Activated naive CD8-positive, alpha-beta T cell (primary cell): ENCODE measurements at regions not wholly inside any gene's neighbourhood (a gene's known extent, or its start where the extent isn't known, plus 50 kb on each side); places are given as distances from the start of the nearest gene placed in this dataset.

ENCODE experiments used
- H3K27ac Mint-ChIP-seq: one replicate; pipeline ENCODE4 v1.8.0; 2021; ENCODE audit warnings: mixed read lengths
- H3K27me3 Mint-ChIP-seq: one replicate; pipeline ENCODE4 v1.8.0; 2021; ENCODE audit warnings: mixed read lengths
- H3K36me3 Mint-ChIP-seq: one replicate; pipeline ENCODE4 v1.8.0; 2021; ENCODE audit warnings: mixed read lengths
- H3K4me1 Mint-ChIP-seq: one replicate; pipeline ENCODE4 v1.8.0; 2021; ENCODE audit warnings: low read depth, mixed read lengths
- H3K4me3 Mint-ChIP-seq: one replicate; pipeline ENCODE4 v1.8.0; 2021; ENCODE audit warnings: mild to moderate bottlenecking, mixed read lengths
- H3K9me3 Mint-ChIP-seq: one replicate; pipeline ENCODE4 v1.8.0; 2021; ENCODE audit warnings: low read depth, mixed read lengths

GRCh38 chr20:58094698-58095097 is 133.8 kb downstream of the ANKRD60 start:
- no peak overlapping the region for H3K27ac Mint-ChIP-seq
- H3K27me3 Mint-ChIP-seq: peaks cover 13% of the 10 kb centered on the region
- no peaks in the 10 kb centered on the region for H3K9me3 Mint-ChIP-seq
- H3K4me1 Mint-ChIP-seq: no peaks in the 10 kb centered on the region
- H3K36me3 Mint-ChIP-seq: no peaks in the 10 kb centered on the region
- H3K4me3 Mint-ChIP-seq: no peak overlapping the region

DNA sequence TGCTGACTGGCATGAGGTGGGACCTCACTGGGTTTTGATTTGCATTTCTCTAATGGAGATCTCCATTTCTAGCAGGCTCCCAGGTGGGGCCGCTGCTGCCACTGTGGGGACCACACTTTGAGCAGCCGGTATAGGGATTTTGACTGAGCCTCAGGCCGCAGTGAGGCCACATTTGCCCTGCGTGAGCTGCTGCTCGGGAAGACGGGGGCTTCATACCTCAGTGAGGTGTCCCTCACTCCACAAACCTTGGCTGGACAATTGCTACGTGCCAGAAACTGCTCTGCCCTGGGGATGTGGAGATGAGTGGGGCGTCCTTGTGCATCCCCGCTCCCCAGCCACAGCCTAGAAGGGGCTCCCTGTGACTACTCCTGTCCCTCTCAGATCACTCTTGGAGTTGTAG is 134.3 kb downstream of the ANKRD60 start:
- H3K27ac Mint-ChIP-seq: no peak overlapping the region
- peaks cover 13% of the 10 kb centered on the region for H3K27me3 Mint-ChIP-seq
- H3K4me1 Mint-ChIP-seq: no peaks in the 10 kb centered on the region
- H3K4me3 Mint-ChIP-seq: no peak overlapping the region
- no peaks in the 10 kb centered on the region for H3K9me3 Mint-ChIP-seq
- no peaks in the 10 kb centered on the region for H3K36me3 Mint-ChIP-seq

- Mint-ChIP-seq H3K4me1 (no peaks in the 10 kb centered on the region), H3K27ac (no peak overlapping the region), H3K4me3 (no peak overlapping the region), H3K36me3 (no peaks in the 10 kb centered on the region), H3K9me3 (no peaks in the 10 kb centered on the region), H3K27me3 (peaks cover 11% of the 10 kb centered on the region)
These were observed 135.6 kb downstream of the ANKRD60 start for GRCh38 chr20:58092871-58093270.

DNA sequence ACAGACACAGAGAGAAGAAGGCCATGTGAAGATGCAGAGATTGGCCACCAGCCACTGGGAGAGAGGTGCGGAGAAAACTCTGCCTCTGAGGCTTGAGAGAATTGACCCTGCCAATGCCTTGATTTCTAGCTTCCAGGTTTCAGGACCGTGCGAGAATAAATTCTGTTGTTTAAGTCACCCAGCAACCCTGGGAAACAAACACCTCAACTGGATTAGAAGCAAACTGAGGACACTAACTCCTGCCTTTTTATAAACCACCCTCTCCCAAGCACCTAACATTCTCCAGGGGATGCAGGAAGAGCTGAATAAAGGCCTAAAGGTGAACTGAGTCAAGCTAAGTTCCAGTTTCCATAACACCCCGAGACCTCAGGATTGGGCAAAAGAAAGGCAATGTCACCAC is 136.1 kb downstream of the ANKRD60 start:
- H3K9me3 Mint-ChIP-seq: no peaks in the 10 kb centered on the region
- peaks cover 12% of the 10 kb centered on the region for H3K27me3 Mint-ChIP-seq
- H3K36me3 Mint-ChIP-seq: no peaks in the 10 kb centered on the region
- H3K27ac Mint-ChIP-seq: no peak overlapping the region
- no peak overlapping the region for H3K4me3 Mint-ChIP-seq
- no peaks in the 10 kb centered on the region for H3K4me1 Mint-ChIP-seq

GRCh38 chr20:58091810-58092209 is 136.6 kb downstream of the ANKRD60 start:
- Mint-ChIP-seq H3K4me1 (no peaks in the 10 kb centered on the region), H3K4me3 (no peak overlapping the region), H3K36me3 (no peaks in the 10 kb centered on the region), H3K27me3 (peaks cover 9% of the 10 kb centered on the region), H3K9me3 (no peaks in the 10 kb centered on the region), H3K27ac (no peak overlapping the region)

DNA sequence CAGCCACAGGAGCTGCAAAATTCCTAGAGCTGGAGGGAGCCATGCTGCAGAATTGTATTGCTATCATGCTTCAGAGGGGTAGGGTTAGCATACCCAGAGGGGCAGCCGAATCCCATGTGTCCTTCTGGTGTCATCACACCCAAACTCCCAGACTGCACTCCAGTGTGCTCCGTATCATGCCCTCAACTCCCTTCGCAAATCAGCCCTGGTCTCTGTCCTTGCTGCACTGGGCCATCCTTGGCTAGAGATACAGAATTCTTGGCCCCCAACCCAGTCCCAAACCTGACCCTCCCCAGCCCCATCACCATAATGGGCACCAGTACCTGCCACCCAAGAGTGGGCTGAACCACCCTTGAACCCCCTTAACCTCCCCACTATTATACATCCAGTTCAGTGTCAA is 138.3 kb downstream of the ANKRD60 start:
- no peak overlapping the region for H3K27ac Mint-ChIP-seq
- peaks cover 8% of the 10 kb centered on the region for H3K27me3 Mint-ChIP-seq
- no peak overlapping the region for H3K4me3 Mint-ChIP-seq
- H3K4me1 Mint-ChIP-seq: no peaks in the 10 kb centered on the region
- H3K36me3 Mint-ChIP-seq: no peaks in the 10 kb centered on the region
- H3K9me3 Mint-ChIP-seq: no peaks in the 10 kb centered on the region

GRCh38 chr20:58088625-58089024 is 139.8 kb downstream of the ANKRD60 start:
- H3K27ac Mint-ChIP-seq: no peak overlapping the region
- H3K4me1 Mint-ChIP-seq: no peaks in the 10 kb centered on the region
- no peaks in the 10 kb centered on the region for H3K36me3 Mint-ChIP-seq
- no peak overlapping the region for H3K4me3 Mint-ChIP-seq
- H3K27me3 Mint-ChIP-seq: peaks cover 8% of the 10 kb centered on the region
- no peaks in the 10 kb centered on the region for H3K9me3 Mint-ChIP-seq

DNA sequence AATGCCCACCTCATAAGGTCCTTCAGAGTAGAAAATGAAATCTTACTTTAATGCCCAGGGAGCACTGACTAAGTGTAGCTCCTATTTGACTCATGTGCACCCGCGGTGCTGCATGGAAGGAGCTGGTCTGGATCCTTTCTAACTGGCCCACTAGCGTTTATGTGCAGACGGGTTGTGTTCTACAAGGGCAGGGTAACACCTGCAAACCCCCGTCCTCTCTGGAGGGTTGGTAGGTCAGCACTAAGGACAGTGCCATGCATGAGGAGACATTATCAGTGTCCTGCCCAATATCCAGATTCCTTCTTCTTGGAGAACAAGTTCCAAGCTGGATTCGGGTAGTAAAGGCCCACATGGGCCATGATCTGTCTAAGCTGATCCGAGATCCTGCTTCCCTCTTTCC is 140.3 kb downstream of the ANKRD60 start:
- no peaks in the 10 kb centered on the region for H3K9me3 Mint-ChIP-seq
- H3K4me1 Mint-ChIP-seq: no peaks in the 10 kb centered on the region
- no peaks in the 10 kb centered on the region for H3K36me3 Mint-ChIP-seq
- no peak overlapping the region for H3K4me3 Mint-ChIP-seq
- peaks cover 8% of the 10 kb centered on the region for H3K27me3 Mint-ChIP-seq
- H3K27ac Mint-ChIP-seq: no peak overlapping the region

DNA sequence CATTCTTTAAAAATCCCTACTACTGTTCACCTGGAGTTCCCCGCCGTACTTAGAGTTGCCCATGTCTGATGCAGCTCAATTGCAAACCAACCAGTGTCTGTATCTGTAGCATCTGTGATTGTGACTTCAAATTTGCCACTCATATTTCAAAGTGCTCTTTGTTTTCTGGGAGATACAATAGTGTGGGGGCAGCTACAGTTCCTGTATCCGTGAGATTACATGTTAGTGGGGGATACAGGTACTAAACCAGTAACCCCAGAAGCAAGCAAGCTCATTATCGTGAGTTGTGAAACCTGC is 140.9 kb downstream of the ANKRD60 start:
- Mint-ChIP-seq H3K27ac (no peak overlapping the region), H3K4me3 (no peak overlapping the region), H3K4me1 (no peaks in the 10 kb centered on the region), H3K9me3 (no peaks in the 10 kb centered on the region), H3K36me3 (no peaks in the 10 kb centered on the region), H3K27me3 (peaks cover 9% of the 10 kb centered on the region)

- Mint-ChIP-seq H3K27me3 (peaks cover 6% of the 10 kb centered on the region), H3K9me3 (no peaks in the 10 kb centered on the region), H3K4me3 (no peak overlapping the region), H3K27ac (no peak overlapping the region), H3K36me3 (no peaks in the 10 kb centered on the region), H3K4me1 (no peaks in the 10 kb centered on the region)
These were observed 141.5 kb downstream of the ANKRD60 start for GRCh38 chr20:58086763-58087561.

GRCh38 chr20:58084966-58085365 is 143.5 kb downstream of the ANKRD60 start:
- no peak overlapping the region for H3K27ac Mint-ChIP-seq
- no peaks in the 10 kb centered on the region for H3K9me3 Mint-ChIP-seq
- H3K27me3 Mint-ChIP-seq: peaks cover 5% of the 10 kb centered on the region

DNA sequence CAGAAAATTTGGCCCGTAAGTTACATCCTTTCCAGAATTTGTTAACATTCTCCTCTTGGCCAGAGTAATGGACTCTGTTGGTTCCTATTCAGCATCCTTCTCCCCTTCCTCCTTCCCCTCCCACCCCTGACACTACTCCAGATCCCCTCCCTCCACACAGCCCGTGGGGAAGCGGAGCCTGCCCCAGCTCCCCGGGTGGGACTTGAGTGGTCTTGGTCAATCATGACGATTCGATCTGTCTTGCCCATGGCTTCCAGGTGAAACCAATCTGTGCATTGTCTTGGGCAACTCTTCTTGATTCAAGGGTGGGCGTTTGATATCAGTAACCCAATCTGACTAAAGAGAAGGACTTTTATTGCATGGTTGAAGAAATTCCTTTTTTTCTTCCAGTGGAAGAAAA is 143.9 kb downstream of the ANKRD60 start:
- no peaks in the 10 kb centered on the region for H3K36me3 Mint-ChIP-seq
- no peak overlapping the region for H3K4me3 Mint-ChIP-seq
- no peak overlapping the region for H3K27ac Mint-ChIP-seq
- H3K27me3 Mint-ChIP-seq: peaks cover 5% of the 10 kb centered on the region
- no peaks in the 10 kb centered on the region for H3K9me3 Mint-ChIP-seq
- no peaks in the 10 kb centered on the region for H3K4me1 Mint-ChIP-seq

More at GRCh38 chr20:58084966-58085365, 143.5 kb downstream of the ANKRD60 start:
- Mint-ChIP-seq H3K4me3 (no peak overlapping the region), H3K36me3 (no peaks in the 10 kb centered on the region), H3K4me1 (no peaks in the 10 kb centered on the region)

DNA sequence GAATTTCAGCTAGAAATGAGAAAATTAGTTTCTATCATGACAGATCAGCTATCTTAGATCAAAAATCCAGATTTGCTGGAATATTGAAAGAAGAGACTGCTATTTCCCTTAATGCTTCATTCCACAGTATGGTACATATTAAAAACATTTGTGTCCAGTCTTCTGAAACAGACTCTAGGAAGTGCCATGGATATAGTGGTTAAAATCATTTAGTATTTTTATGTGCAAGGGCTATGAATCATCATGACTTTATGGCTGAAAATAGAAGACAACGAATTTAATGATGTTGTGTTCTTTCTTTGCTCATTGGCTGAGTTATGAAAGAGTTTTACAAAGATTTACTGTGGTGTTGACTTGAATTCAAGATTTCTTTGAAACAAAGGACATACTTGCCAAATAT is 146.6 kb downstream of the ANKRD60 start:
- H3K9me3 Mint-ChIP-seq: no peaks in the 10 kb centered on the region
- no peaks in the 10 kb centered on the region for H3K4me1 Mint-ChIP-seq
- H3K27me3 Mint-ChIP-seq: peaks cover 6% of the 10 kb centered on the region
- H3K4me3 Mint-ChIP-seq: no peak overlapping the region
- no peaks in the 10 kb centered on the region for H3K36me3 Mint-ChIP-seq
- H3K27ac Mint-ChIP-seq: no peak overlapping the region

DNA sequence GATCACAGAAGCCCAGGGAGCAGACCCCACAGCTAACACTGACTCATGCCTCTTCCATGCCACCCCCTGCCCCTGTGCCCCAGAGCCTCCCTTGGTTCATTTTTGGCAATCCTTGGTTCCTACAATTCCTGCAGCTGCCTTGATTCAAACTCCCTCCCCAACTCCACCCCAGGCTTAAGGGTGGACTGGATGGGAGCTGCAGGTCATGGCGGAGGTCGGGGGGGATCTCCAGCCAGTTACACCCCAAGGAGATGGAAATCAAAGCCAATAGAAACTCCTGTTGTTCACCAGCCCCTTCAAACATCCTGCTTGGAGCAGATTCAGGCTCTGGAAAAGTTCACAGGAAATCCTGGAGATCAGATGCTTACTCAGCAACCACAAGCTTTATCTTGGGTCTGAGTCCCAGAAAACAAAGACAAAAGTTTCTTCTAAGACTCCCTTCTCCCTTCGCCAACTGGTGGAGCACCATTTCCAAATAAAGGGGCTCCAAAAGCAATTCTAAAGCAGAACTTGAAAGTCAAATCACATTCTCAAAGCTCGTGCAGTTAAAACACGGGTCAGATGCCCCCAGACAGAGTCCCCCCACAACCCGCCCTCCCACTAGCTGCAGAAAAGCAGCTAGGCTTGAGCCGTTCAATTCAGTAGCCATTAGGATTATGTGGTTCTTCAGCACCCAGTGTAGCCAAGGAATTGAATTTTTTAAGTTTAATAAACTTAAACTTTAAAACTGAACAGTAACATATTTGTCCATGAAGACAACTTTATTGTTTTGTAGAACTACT is 149.5 kb downstream of the ANKRD60 start:
- Mint-ChIP-seq H3K9me3 (no peaks in the 10 kb centered on the region), H3K4me1 (peaks cover 7% of the 10 kb centered on the region), H3K27me3 (peaks cover 10% of the 10 kb centered on the region), H3K4me3 (no peak overlapping the region), H3K36me3 (no peaks in the 10 kb centered on the region), H3K27ac (no peak overlapping the region)

DNA sequence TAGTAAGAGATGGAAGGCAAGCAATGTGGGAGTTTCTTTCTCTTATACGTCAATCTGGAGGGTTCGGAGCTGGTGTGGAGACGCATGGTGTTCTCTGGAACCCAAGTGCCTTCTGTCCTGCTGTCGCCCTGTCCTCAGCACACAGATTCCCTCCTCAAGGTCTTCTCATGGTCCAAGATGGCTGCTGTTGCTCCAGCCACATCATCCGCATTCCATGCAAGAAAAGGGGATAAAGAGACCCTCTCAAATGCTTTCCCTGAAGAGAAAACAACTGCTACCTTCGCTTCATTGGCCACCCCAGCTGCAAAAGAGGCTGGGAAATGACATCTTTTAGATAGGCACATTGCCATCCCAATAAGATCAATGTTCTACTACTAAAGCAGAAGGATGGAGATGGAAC is 151.2 kb downstream of the ANKRD60 start:
- H3K4me1 Mint-ChIP-seq: peaks cover 8% of the 10 kb centered on the region
- no peak overlapping the region for H3K27ac Mint-ChIP-seq
- no peak overlapping the region for H3K4me3 Mint-ChIP-seq

DNA sequence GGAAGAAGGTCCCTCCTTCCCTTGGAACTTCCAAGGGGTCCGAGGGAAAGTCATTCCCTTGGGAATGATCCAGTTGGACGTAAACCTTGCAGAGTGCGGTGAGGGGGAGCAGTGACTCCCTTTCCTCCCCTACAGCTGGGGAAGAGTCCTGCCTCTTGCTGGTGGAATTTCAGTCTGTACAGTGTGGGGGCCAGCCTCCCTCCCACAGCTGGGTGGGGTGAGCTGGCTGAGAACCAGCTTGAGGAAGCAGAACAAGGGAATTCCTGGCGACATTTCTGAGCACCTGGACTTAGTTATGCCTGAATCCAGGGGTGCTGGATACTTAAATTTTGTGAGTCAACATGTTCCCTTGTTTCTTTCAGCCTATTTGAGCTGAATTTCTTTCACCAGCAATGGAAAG is 152.0 kb downstream of the ANKRD60 start:
- no peak overlapping the region for H3K4me3 Mint-ChIP-seq
- peaks cover 16% of the 10 kb centered on the region for H3K27me3 Mint-ChIP-seq
- H3K36me3 Mint-ChIP-seq: no peaks in the 10 kb centered on the region
- H3K27ac Mint-ChIP-seq: no peak overlapping the region
- H3K9me3 Mint-ChIP-seq: no peaks in the 10 kb centered on the region
- H3K4me1 Mint-ChIP-seq: peaks cover 8% of the 10 kb centered on the region

More for the DNA sequence above, 151.2 kb downstream of the ANKRD60 start:
- peaks cover 12% of the 10 kb centered on the region for H3K27me3 Mint-ChIP-seq
- no peaks in the 10 kb centered on the region for H3K36me3 Mint-ChIP-seq
- H3K9me3 Mint-ChIP-seq: no peaks in the 10 kb centered on the region
